ENCODE measurements at regions not wholly inside any gene's neighbourhood (a gene's known extent, or its start where the extent isn't known, plus 50 kb on each side); places are given as distances from the start of the nearest gene placed in this dataset.

DNA sequence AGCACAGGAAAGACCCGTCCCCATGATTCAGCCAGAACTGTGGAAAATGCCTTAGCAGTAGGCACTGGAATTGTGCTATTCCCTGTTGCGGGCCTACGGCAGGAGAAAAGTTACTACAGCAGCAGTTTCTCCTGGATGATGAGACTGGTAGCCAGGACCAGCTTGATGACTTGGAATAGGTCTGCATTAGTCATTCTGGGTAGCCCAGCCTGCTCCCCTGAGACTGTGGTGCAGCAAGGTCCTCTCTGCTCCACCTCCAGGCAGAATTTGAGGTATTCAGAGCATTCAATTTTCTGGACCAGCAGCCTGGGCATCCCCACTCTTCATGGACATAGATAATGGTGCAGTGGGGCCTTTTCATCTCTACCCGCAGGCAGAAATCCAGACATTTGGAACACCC lies 490.0 kb downstream of the SH2D4B start:
- H2AFZ ChIP-seq (ENCODE audit: insufficient read depth, low read depth, low read length, poor library complexity, severe bottlenecking), result no peak overlapping the region
- no peak overlapping the region for H3K4me3 ChIP-seq (ENCODE audit: control extremely low read depth in 1 of 5, extremely low read depth in 1 of 5, insufficient read depth in 1 of 5, low read depth in 2 of 5, low read length in 4 of 5)
- no peak overlapping the region for H3K9ac ChIP-seq (ENCODE audit: low read length)
- no peaks in the 10 kb centered on the region for H3K27me3 Mint-ChIP-seq
- H3K4me1 ChIP-seq (ENCODE audit: control insufficient read depth in 2 of 2, insufficient read depth in 2 of 2, low read length in 2 of 2), result no peaks in the 10 kb centered on the region
- DNase-seq (no peak), ATAC-seq (ENCODE audit: low read depth) (no peak)
- no peaks in the 10 kb centered on the region for H3K9me3 Mint-ChIP-seq (ENCODE audit: insufficient read depth)
- H3K9me3 ChIP-seq (ENCODE audit: control extremely low read depth in 1 of 3, control insufficient read depth in 2 of 3, insufficient read depth in 1 of 3, low read length in 2 of 3), result peaks cover 0 to 4% (median 0%) of the 10 kb centered on the region in 3 donors
- no peak overlapping the region for H3K27ac Mint-ChIP-seq
- 90% methylated on average over 4 of the region's 4 CpGs for WGBS (ENCODE audit: insufficient coverage)
- H3K4me3 Mint-ChIP-seq, result no peak overlapping the region
- CTCF ChIA-PET, result no interaction called here
- POLR2A ChIA-PET, result no interaction called here
- H3K4me1 Mint-ChIP-seq, result no peaks in the 10 kb centered on the region
- H3K79me2 ChIP-seq (ENCODE audit: control insufficient read depth, insufficient read depth, low read length), result no peaks in the 10 kb centered on the region
- no peaks in the 10 kb centered on the region for H3K27me3 ChIP-seq (replicated peaks in 1 of 4; ENCODE audit: control extremely low read depth in 1 of 4, control insufficient read depth in 3 of 4, insufficient read depth in 4 of 4, low read length in 3 of 4)
- no peak for TF ChIP-seq EZH2 (IDR thresholded peaks at IDR 0.05; ENCODE audit: borderline replicate concordance, insufficient read depth, low read depth, low read length, poor library complexity, severe bottlenecking)
- TF ChIP-seq CTCF (IDR thresholded peaks at IDR 0.05), result no peak
- no peaks in the 10 kb centered on the region for H4K20me1 ChIP-seq (ENCODE audit: control insufficient read depth, insufficient read depth, low read length, poor library complexity, severe bottlenecking)
- intact Hi-C loops (cut with micrococcal nuclease), result no loop called here
- H3K27ac ChIP-seq (ENCODE audit: low read length in 2 of 2), result no peak overlapping the region
- no peak overlapping the region for H3K4me2 ChIP-seq (replicated peaks; ENCODE audit: low read depth, low read length, poor library complexity, severe bottlenecking)
- H3K36me3 ChIP-seq (replicated peaks in 1 of 2; ENCODE audit: control extremely low read depth in 1 of 2, control insufficient read depth in 1 of 2, extremely low read depth in 1 of 2, insufficient read depth in 2 of 2, low read length in 1 of 2), result no peaks in the 10 kb centered on the region

DNA sequence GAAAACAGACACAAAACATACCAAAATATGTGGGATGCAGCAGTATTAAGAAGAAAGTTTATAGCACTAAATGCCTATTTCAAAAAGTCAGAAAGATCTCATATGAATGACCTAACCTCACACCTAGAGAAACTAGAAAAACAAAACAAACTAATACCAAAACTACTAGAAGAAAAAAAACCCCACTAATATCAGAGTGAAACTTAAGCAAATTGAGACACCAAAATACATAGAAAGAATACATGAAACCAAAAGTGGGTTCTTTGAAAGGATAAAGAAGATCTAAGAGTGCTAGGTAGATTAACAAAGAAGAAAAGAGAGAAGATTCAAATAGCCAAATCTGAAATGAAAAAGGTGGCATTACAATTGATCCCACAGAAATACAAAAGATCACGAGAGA lies 494.1 kb downstream of the SH2D4B start:
- ATAC-seq (ENCODE audit: low read depth) (no peak), DNase-seq (no peak)
- Histone ChIP-seq H3K4me2 (replicated peaks; ENCODE audit: low read depth, low read length, poor library complexity, severe bottlenecking) (no peak overlapping the region), H3K9me3 (ENCODE audit: control extremely low read depth in 1 of 3, control insufficient read depth in 2 of 3, insufficient read depth in 1 of 3, low read length in 2 of 3) (peaks cover 0 to 4% (median 0%) of the 10 kb centered on the region in 3 donors), H3K79me2 (ENCODE audit: control insufficient read depth, insufficient read depth, low read length) (no peaks in the 10 kb centered on the region), H2AFZ (ENCODE audit: insufficient read depth, low read depth, low read length, poor library complexity, severe bottlenecking) (no peak overlapping the region), H3K36me3 (replicated peaks in 1 of 2; ENCODE audit: control extremely low read depth in 1 of 2, control insufficient read depth in 1 of 2, extremely low read depth in 1 of 2, insufficient read depth in 2 of 2, low read length in 1 of 2) (no peaks in the 10 kb centered on the region), H3K4me1 (ENCODE audit: control insufficient read depth in 2 of 2, insufficient read depth in 2 of 2, low read length in 2 of 2) (no peaks in the 10 kb centered on the region), H3K4me3 (ENCODE audit: control extremely low read depth in 1 of 5, extremely low read depth in 1 of 5, insufficient read depth in 1 of 5, low read depth in 2 of 5, low read length in 4 of 5) (no peak overlapping the region), H3K27me3 (replicated peaks in 1 of 4; ENCODE audit: control extremely low read depth in 1 of 4, control insufficient read depth in 3 of 4, insufficient read depth in 4 of 4, low read length in 3 of 4) (no peaks in the 10 kb centered on the region), H3K9ac (ENCODE audit: low read length) (no peak overlapping the region), H3K27ac (ENCODE audit: low read length in 2 of 2) (no peak overlapping the region), H4K20me1 (ENCODE audit: control insufficient read depth, insufficient read depth, low read length, poor library complexity, severe bottlenecking) (no peaks in the 10 kb centered on the region)
- Mint-ChIP-seq H3K27ac (no peak overlapping the region), H3K27me3 (no peaks in the 10 kb centered on the region), H3K4me3 (no peak overlapping the region), H3K4me1 (no peaks in the 10 kb centered on the region), H3K9me3 (ENCODE audit: insufficient read depth) (peaks cover 5% of the 10 kb centered on the region)
- WGBS (ENCODE audit: insufficient coverage), result no CpG with 5 or more reads among the region's 1 CpG
- POLR2A ChIA-PET, result no interaction called here
- TF ChIP-seq EZH2 (IDR thresholded peaks at IDR 0.05; ENCODE audit: borderline replicate concordance, insufficient read depth, low read depth, low read length, poor library complexity, severe bottlenecking) (no peak), CTCF (IDR thresholded peaks at IDR 0.05) (no peak)
- CTCF ChIA-PET, result no interaction called here
- intact Hi-C loops (cut with micrococcal nuclease), result no loop called here

Data from B cell (primary cell).